ENCODE measurements at regions not wholly inside any gene's neighbourhood (a gene's known extent, or its start where the extent isn't known, plus 50 kb on each side); places are given as distances from the start of the nearest gene placed in this dataset.

GRCh38 chr1:231108516-231109302 lies 53.1 kb upstream of the TRIM67 start:
- no peak for DNase-seq

- no peak for DNase-seq
Measured at GRCh38 chr1:231107600-231108326, 54.1 kb upstream of the TRIM67 start.

DNA sequence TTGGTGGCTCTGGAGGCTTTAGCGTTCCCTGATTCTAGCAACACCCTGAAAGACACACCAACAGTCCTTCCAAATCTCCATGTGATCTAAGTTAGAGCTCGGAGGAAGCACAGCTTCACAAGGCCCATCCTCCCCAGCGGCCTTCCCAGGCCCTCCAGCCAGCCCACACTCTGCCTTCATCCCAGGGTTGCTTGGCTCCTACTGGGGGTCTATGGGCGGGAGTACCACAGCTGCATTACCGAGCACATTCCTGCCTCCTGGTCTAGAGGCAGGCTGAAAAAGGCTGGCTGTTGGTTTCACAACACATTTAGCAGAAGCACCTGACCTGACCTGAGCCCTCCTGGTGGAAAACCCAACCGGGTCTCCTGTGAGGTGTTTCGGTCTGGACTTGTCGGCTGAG lies 54.7 kb upstream of the TRIM67 start:
- no peak for DNase-seq

DNA sequence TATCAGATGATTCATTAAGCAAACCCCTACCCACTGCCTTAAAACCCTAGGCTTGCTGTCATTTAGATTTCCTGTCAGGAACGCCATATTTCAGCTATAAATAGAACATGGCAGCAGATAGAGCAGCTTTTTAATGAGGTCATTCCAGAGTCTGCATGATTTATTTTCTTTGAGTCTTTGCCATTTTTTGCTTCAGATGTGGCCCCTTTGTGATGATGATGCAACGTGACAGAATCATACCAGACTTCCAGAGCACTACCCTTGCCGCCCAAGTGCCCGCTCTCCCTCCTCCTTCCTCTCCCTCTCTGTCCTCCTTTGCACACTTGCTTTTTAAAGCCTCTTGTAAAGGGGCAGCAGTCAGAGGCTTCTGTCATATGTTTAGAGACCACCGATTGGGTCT lies 55.5 kb upstream of the TRIM67 start:
- no peak for DNase-seq

DNA sequence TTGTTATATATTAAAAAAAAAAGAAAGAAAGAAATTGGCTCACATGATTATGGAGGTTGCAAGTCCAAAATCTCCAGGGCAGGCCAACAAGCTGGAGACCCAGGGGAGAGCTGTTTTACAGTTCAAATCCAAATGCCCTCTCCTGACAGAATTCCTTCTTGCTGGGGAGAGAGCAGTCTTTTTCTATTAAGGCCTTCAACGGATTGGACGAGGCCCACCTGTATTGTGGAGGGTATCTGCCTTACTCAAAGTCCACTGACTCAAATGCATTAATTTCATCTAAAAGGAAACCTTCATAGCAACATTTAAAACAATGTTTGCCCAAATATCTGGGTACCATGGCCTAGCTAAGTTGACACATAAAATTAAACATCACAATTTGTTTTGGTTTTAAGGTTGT lies 56.9 kb upstream of the TRIM67 start:
- DNase-seq = no peak

DNA sequence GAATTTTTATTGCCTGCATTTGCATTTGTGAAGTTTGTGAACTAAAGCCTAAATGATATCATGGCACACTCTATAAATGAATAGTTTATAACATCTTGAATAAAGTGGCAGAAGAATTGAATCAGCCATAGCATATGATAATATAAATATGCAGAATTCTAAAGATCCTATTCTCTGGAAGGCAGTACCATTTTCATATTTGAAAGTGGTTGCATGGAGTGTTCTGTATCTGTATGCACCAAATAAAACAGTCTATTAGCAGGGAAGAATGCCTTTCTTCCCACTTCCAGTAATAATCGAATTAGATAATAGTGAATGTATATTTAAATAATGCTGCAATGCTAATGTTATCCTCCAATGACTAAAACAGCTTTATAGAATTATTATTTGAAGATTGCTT lies 57.9 kb upstream of the TRIM67 start:
- DNase-seq = no peak

DNA sequence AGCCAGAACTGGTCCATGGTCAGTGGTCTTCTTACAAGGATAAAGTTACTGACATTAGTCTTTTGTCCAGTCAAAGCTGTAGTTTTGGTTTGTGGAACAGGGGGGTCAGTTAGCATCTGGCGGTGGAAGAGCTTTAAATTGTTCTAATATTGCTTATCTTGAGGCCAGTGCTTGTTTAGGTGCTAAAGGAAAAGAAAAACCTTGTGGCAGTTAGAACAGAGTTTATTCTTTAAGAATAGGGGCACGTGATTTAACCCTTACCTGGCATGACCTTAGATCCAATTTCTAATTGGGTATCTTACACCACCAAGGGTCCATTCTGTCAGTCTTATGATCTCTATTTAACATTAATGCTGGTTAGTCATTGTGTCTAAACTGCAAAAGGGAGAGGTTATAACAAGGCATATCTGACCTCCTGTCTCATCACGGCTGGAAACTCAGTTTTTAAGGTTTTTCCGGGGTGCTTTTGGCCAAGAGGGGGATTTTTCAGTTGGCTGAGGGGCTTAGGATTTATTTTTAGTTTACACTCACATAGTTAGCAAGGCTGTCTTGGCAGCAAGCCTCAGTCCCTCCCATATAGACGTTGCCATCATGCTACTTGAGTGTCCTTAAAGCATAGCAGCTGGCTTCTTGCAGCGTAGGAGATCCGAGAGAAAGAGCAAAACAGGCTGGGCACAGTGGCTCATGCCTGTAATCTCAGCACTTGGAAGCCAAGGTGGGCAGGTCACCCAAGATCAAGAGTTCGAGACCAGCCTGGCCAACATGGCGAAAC lies 60.1 kb upstream of the FAM89A start:
- no peak for DNase-seq

DNA sequence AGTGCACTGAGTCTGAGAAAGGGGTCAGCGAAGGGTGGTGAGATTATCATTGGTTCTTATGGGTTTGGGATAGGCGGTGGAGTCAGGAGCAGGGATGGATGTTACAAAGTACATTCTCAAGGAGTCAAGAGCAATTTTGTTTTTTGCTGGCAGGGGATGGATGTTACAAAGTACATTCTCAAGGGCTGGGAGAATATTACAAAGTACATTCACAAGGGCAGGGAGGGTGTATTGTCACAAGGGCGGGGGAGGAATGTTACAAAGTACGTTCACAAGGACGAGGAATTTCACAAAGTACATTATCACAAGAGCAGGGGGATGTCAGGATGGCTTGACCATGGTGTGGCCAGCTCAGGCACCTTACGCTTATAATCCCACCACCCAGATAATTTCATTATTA lies 59.3 kb upstream of the FAM89A start:
- no peak for DNase-seq

DNA sequence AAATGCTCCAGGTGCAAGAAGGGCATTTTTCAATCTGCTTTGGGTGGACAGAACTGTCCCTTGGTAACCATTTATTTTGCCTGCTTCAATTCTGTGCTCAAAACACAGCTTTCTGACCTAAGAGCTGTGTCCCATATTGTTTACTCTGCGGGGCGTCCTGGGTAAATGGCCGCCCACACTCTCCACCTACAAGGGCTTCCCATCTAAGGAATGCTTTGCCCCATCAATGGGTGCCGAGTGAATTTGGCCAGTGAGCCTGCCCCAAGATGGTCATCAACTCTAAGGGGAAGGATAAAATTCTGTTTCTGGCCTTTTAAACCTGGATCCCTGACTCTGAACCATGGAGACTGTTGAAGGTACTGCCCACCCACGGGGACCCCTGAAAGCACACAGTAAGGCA lies 55.5 kb upstream of the FAM89A start:
- DNase-seq = no peak

DNA sequence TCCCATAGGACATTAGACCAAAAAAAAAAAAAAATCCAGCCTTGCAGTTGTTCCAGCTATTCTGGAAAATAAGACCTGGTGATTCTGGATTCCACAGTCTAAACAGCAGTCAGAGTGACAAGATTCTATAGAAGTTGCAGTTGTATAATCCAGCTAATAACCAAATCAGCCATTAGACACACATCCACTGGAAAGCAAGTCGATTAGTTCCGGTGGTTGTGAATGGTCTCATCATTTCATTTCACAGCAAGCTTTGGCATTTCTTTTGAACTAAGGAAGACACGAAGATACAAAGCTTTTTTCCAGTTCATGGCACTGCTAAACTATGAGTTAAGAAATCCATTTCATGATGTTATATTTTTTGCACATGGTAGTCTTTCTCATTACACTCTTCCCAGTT lies 54.4 kb upstream of the FAM89A start:
- no peak for DNase-seq

DNA sequence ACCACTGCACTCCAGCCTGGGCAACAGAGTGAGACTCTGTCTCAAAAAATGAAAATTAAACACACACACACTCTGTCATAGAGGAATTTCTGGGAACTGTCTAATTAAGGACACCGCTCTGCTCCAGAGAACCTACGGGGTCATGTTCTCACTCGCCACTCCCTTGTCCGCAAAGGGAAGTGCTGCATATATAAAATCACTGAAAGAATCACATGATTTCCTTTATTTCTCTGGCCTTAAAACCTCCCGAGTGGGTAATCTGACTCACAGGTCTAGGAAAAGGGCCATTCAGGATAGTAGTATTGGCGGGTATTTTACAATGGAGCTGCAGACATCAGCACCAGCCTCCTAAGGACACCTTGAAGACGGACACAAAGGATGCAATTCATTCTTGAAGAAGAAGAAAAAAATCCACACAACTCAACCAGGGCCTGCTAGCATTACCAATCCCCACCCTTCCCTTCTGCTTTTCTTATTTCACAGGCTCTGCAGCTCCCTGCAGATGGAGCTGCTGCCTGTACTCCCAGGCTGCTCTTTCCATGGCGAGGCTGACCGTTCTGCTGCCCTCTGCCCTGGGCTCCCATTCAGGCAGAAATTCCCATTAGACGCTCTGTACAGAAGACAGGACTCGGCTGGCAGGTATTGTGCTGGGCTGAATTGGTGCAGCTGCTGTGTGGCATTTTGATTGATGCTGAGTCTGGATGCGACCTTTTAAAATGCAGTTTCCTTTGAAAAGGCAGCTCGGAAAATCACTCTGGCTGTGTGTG lies 53.3 kb upstream of the FAM89A start:
- DNase-seq = no peak

- no peak for DNase-seq
Measured at GRCh38 chr1:231092380-231092779, 52.3 kb upstream of the FAM89A start.

GRCh38 chr1:231091831-231092301 lies 51.8 kb upstream of the FAM89A start:
- DNase-seq = peak; percentile 23

GRCh38 chr1:231091415-231091814 lies 51.4 kb upstream of the FAM89A start:
- no peak for DNase-seq
